Endothelial cell of hepatic sinusoid (primary cell): ENCODE measurements at regions not wholly inside any gene's neighbourhood (a gene's known extent, or its start where the extent isn't known, plus 50 kb on each side); places are given as distances from the start of the nearest gene placed in this dataset.
"Not testable (repeated sequence)": the region's sequence is repeated elsewhere in the genome, so short reads cannot be mapped to it uniquely, and the experiment has no call there.

Experiments used
- in situ Hi-C: cut with HindIII; loops from 2 replicates; pipeline ENCODE4 v1.10.0; 2017; ENCODE audit warnings: low sequenced_read_pairs

DNA sequence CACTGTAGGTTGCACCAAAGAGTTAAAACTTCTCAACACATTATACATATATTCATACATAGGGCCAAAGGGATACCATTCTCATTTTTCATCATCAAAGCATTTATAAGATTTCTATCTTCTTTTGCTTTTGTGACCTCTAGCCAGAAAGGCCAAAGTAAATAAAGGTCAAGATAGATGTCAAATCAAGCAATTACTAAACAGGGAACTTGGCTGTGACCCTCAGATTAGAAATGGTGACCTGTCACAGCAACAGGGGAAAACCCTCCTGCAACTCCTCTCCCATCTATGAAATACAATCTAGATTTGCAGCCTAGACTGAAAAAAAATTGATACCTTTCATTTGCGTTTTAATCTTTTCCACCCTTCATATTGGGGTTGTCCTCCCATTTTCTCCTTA is 225.6 kb upstream of the FAM241A start:
- in situ Hi-C loops: no loop called here

DNA sequence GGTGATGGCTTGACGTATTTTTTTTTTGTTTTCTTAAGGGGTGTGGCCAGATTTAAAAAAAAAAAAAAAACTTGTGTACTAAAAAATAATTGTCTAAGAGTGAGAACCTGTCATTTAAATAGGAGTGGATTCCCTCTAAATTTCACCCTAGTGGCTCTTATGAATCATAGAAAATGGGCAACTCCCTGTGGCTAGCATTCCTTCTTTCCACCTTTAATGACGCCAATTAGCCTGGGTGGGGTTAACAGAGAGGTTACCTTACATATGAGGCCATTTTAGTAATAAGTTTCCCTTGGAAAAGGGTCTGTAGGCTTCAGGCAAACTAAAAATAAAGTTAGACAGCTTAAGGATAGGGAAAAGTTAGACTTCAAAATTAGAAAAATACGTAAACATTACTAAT is 223.5 kb upstream of the FAM241A start:
- in situ Hi-C loops: no loop called here

DNA sequence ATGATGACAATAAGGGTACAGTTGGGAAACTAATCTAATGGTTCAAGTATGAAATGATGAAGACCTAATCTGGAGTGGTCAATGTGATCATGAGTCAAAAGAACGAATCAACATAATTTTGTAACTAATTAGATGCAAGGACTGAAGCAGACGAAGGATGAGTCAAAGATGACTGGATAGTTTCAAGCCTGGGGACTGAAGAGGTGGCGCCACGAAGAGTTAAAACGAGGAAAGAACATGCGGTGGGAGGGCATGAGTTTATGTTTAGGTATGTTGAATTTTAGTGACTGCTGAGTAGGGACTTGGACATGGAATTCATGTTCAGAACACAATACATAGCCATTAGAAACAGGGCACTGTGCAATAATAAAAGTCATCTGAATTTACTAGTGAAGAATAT is 221.5 kb upstream of the FAM241A start:
- in situ Hi-C loops: no loop called here

DNA sequence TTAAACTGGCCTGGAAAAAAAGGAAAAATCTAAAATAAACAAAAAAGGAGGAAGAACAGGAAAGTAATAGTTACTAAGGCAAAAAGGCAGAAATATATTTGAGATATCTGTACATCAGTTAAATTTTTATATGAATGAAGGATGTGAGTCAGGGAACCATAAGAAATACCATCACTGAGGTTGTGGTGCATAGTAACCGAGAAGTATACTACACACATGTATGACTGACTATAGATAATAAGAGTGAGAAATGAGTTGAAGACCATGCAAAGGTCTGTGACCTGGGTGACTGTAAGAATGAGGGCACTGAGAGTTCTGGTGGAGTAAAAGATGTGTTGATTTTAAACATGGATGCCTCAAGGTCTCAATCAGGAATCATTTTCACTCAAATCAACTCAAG is 220.6 kb upstream of the FAM241A start:
- in situ Hi-C loops: no loop called here

DNA sequence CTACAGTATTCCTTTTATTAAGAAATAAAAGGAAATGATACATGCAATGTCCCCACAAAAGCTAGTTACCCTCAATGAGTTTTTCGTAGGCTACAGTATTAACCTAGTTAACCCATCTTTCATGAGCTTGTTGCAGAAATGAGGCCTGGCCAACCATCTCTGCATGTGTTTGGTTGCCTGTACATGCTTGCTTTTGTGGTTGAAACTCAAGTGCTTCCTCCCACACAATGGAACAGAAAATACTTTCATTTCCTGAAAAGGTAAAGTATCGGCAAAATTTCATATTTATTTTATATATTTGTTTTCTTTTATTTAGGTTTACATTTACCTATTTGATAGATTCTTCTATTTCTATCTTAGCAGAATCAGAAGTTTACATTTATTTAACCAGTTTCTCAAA is 214.6 kb upstream of the FAM241A start:
- in situ Hi-C loops: no loop called here

GRCh38 chr4:111933703-111934102 is 211.6 kb upstream of the FAM241A start:
- in situ Hi-C loops: no loop called here

GRCh38 chr4:111934314-111934713 is 210.9 kb upstream of the FAM241A start:
- in situ Hi-C loops: no loop called here

- in situ Hi-C loops: no loop called here
These were observed 207.9 kb upstream of the FAM241A start for GRCh38 chr4:111937368-111937767.

DNA sequence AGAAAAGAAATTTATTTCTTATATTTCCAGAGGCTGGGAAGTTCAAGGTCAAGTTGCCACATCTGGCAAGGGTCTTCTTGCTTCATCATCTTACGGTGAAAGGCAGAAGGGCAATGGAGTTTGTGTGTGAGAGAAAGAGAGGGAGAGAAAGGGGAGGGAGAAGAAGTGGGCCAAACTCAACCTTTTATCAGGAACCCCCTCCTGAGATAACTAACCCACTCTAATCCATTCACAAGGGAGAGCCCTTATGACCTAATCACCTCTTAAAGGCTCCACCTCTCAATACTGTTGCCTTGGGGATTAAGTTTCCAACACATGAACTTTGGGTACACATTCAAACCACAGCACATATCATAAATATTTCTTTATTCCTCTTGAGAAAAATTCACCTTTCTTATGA is 203.3 kb upstream of the FAM241A start:
- in situ Hi-C loops: loop anchor here (5.0 kb wide), 1 partner anchor 90 kb away; no protein-coding TSS in a partner anchor

DNA sequence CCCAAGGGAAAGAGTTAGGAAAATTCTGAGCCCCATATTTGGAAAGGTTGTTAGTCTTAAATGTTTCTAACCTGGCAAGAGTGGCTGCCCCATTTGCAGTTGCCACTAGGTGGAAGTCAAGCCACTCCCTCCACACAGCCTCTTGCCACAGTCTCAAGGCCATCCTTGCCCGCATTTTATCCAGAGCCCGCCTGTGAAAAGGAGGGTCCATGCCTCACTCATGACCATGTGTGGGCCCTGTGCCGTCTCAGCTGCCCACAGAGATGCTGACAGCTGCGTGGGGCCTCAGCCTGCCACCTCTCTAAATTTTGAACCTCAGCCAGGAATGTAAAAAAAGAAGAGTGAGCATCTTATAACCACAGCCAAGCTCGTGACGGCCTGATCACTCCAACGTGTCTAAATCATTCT is 201.5 kb upstream of the FAM241A start:
- in situ Hi-C loops: loop anchor here (5.0 kb wide), 1 partner anchor 89 kb away; no protein-coding TSS in a partner anchor

DNA sequence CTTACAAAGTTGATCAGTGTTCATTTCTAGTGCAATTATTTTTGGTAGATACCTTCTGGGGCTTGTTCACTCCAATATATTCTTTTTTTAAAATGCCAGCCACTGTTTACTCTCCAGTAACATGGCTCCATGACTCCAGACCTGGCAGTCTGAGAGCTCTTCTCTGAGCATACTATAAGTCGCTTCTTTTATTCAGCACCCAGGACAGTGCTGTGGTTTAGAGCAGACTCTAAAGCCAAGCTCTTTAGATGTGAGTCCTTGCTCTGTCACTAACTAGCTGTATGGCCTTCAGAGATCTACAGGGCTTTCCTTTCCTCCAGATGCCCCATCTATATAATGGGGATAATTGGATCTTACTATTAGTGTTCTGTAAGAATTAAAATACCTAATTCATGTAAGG is 200.2 kb upstream of the FAM241A start:
- in situ Hi-C loops: no loop called here

DNA sequence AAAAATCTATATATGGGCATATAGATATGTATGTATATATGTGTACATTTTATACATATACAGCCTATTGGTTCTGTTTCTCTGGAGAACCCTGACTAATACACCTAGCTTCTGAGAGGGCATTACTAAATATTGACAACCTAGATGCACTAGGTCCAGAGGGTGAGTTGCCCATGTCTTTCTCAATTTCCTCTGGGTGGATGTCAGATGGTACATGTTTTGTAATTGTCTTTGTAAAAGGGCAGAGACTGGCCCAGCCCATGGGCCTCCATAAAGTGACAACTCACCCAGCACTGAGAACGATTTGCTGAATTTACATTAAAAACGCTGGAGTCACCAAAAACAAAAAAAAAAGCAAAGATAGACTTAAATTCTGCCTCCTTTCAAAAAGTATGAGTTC is 198.5 kb upstream of the FAM241A start:
- in situ Hi-C loops: no loop called here

DNA sequence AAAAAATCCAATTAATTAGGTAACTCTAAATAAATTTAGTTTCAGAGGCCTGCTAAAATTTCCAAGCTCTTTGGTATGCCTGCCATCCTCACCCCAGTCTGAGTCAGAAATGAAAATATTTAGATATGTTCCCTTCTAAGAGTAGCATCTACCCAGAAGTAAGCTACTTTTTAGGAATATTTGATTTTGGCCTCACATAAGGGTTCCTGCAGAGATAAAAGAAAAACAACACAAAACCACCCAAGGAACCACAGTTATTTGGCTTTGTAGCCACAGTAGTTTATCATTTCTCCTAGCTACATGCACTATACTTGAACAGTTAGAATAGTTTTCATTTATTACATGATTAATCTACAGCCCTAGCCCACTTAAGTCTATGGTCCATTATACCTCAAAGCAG is 192.6 kb upstream of the FAM241A start:
- in situ Hi-C loops: no loop called here

GRCh38 chr4:111954550-111954949 is 190.7 kb upstream of the FAM241A start:
- in situ Hi-C loops: no loop called here

DNA sequence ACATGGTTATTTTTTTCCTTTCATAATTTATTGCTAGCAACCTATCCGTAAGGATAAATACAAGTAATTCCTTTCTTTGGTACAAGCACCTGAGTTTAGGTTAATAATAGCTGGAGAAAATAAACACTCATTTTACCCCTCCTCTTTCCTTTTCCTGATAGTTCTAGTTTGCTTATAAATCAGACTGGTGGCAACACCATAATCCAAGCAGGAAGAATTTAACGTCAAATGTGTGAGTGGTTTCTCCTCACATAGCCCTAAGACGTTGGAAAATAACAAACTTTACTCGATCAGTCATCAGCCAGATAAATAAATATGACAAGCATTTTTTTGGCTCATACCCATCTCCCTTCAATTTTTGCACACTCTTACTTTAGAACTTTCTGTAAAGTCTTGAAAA is 190.3 kb upstream of the FAM241A start:
- in situ Hi-C loops: no loop called here

- in situ Hi-C loops: no loop called here
These were observed 188.1 kb upstream of the FAM241A start for GRCh38 chr4:111957116-111957515.

GRCh38 chr4:111957997-111958396 is 187.3 kb upstream of the FAM241A start:
- in situ Hi-C loops: no loop called here

DNA sequence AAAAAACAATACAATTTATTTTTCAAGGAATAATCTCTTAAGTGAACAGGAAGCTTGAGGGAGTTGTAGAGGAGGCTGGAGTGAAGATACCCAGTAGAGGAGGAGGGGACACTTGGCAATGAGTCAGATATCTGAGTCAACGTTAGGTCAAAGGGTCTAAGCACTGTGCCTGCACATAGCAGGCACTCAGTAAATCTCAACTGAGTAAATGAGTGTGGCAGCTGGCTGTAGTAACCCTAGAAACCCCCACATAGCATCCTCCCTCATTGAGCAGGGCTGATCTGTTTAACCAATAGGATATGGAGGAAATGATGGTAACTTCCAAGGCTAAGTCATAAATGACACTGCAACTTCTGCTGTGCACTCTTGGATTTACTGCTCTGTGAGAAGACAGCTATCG is 186.0 kb upstream of the FAM241A start:
- in situ Hi-C loops: no loop called here

DNA sequence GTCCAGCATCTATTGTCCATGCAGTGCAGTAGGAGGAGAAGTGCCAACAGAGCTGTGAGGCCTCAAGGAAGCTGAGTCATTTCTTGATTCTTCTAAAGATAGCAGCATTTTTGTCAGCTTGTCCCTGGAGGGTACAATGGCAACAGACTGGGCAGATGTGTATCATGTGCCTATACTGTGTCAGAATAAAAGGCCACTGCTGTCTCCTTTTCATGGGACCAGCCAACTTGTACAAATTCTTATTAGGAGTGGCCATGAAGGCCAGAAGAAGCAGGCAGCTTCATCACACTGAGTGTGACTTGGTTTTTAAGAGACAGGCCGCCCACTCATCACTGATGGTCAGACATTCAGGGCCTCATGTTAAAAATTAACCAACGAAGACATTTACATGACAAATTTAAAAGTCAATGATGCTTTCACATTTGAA is 185.0 kb upstream of the FAM241A start:
- in situ Hi-C loops: no loop called here

GRCh38 chr4:111961026-111961425 is 184.2 kb upstream of the FAM241A start:
- in situ Hi-C loops: not testable (repeated sequence)

DNA sequence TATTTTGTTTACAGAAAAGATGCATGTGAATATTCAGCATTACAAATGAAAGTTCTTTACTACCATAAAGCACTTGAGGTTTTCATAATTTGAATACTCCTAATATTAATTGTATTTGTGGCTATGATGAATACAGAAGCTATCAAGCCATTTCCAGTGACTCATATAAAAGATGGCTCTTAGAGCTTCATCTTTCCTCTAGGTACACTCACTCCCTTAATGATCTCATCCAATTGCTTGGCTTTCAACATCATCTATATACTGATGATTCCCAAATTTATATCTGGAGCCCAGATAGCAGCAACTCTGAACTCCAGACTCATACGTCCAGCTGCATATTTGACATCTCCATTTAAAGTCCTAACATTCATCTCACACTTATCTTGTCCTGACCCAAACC is 183.4 kb upstream of the FAM241A start:
- in situ Hi-C loops: no loop called here

GRCh38 chr4:111963158-111963700 is 182.0 kb upstream of the FAM241A start:
- in situ Hi-C loops: no loop called here

- in situ Hi-C loops: no loop called here
These were observed 167.8 kb upstream of the FAM241A start for GRCh38 chr4:111977419-111977965.
